ENCODE measurements at regions not wholly inside any gene's neighbourhood (a gene's known extent, or its start where the extent isn't known, plus 50 kb on each side); places are given as distances from the start of the nearest gene placed in this dataset.

GRCh38 chr1:213585959-213586586 is 401.7 kb upstream of the PROX1 start:
- TF ChIP-seq, protein P1, sequence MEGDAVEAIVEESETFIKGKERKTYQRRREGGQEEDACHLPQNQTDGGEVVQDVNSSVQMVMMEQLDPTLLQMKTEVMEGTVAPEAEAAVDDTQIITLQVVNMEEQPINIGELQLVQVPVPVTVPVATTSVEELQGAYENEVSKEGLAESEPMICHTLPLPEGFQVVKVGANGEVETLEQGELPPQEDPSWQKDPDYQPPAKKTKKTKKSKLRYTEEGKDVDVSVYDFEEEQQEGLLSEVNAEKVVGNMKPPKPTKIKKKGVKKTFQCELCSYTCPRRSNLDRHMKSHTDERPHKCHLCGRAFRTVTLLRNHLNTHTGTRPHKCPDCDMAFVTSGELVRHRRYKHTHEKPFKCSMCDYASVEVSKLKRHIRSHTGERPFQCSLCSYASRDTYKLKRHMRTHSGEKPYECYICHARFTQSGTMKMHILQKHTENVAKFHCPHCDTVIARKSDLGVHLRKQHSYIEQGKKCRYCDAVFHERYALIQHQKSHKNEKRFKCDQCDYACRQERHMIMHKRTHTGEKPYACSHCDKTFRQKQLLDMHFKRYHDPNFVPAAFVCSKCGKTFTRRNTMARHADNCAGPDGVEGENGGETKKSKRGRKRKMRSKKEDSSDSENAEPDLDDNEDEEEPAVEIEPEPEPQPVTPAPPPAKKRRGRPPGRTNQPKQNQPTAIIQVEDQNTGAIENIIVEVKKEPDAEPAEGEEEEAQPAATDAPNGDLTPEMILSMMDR (IDR thresholded peaks at IDR 0.05), result no peak
- no peak for TF ChIP-seq POLR2AphosphoS5 (IDR thresholded peaks at IDR 0.05; ENCODE audit: insufficient read depth in 1 of 2, low read depth in 1 of 2)
